Activated CD4-positive, alpha-beta T cell treated with anti-CD3 and anti-CD28 coated beads, Interleukin-2, amount 10 ng/mL, durations not matched to agents 24 days and 14 days (primary cell): ENCODE measurements at regions not wholly inside any gene's neighbourhood (a gene's known extent, or its start where the extent isn't known, plus 50 kb on each side); places are given as distances from the start of the nearest gene placed in this dataset.

Experiments used
- DNase-seq: peaks from one replicate; pipeline ENCODE4 v3.0.0; 2022
- H3K27ac Mint-ChIP-seq: one replicate; pipeline ENCODE4 v1.8.0; 2022; ENCODE audit warnings: mild to moderate bottlenecking, mixed read lengths
- H3K27me3 Mint-ChIP-seq: one replicate; pipeline ENCODE4 v1.8.0; 2022; ENCODE audit warnings: mixed read lengths
- H3K36me3 Mint-ChIP-seq: one replicate; pipeline ENCODE4 v1.8.0; 2022; ENCODE audit warnings: low read depth, mild to moderate bottlenecking, mixed read lengths
- H3K4me1 Mint-ChIP-seq: one replicate; pipeline ENCODE4 v1.8.0; 2021; ENCODE audit warnings: mixed read lengths
- H3K4me3 Mint-ChIP-seq: one replicate; pipeline ENCODE4 v1.8.0; 2022; ENCODE audit warnings: mild to moderate bottlenecking, moderate library complexity, mixed read lengths
- H3K9me3 Mint-ChIP-seq: one replicate; pipeline ENCODE4 v1.8.0; 2021; ENCODE audit warnings: mixed read lengths
- intact Hi-C: fragments of 100-400 bp; cut with micrococcal nuclease; formaldehyde crosslinking; loops from one replicate; pipeline ENCODE4 v1.15.1; 2023

DNA sequence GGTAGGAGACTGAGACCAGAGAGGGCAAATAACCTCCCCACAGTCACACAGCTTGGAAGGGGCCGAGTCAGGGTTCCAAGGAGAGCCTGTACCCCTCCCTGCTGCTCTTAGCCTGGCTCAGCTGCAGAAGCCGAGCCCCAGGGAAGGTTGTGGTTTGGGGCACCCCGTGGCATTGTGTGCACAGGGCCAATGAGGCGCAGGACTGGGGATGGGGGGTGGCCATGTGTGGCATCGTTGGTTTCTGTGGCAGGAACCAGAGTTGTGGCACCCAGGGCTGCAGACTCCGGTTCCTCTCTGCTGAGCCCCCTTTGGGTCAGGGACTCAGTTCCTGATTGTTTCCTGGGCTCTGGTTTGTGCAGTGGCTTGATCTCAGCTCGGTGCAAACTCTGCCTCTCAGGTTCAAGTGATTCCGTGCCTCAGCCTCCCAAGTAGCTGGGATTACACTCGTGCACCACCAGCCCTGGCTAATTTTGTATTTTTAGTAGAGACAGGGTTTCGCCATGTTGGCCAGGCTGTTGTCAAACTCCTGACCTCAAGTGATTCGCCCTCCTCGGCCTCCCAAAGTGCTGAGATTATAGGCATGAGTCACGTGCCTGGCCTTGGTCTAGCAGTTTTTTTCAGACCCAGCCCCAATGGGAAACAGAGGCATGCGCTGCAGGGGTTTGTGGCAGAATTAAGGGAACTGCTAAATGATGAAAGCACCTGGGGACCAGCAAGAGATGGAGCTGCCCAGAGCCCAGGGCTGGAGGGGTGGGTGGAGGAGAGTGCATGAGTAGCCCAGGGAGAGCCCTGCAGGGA is 221.0 kb upstream of the SULF2 start:
- intact Hi-C loops = no loop called here
- Mint-ChIP-seq H3K9me3 (peaks cover 3% of the 10 kb centered on the region), H3K36me3 (no peaks in the 10 kb centered on the region), H3K4me3 (no peak overlapping the region), H3K4me1 (no peaks in the 10 kb centered on the region), H3K27ac (no peak overlapping the region), H3K27me3 (peaks cover 4% of the 10 kb centered on the region)
- DNase-seq = no peak

GRCh38 chr20:48003021-48003420 is 217.7 kb upstream of the SULF2 start:
- no peaks in the 10 kb centered on the region for H3K36me3 Mint-ChIP-seq
- H3K4me3 Mint-ChIP-seq = no peak overlapping the region
- peaks cover 4% of the 10 kb centered on the region for H3K27me3 Mint-ChIP-seq
- intact Hi-C loops = no loop called here
- no peak overlapping the region for H3K27ac Mint-ChIP-seq
- no peaks in the 10 kb centered on the region for H3K4me1 Mint-ChIP-seq
- no peak for DNase-seq
- H3K9me3 Mint-ChIP-seq = peaks cover 3% of the 10 kb centered on the region

- DNase-seq = no peak
- Mint-ChIP-seq H3K27ac (no peak overlapping the region), H3K27me3 (peaks cover 4% of the 10 kb centered on the region), H3K36me3 (no peaks in the 10 kb centered on the region), H3K9me3 (peaks cover 2% of the 10 kb centered on the region), H3K4me3 (no peak overlapping the region), H3K4me1 (no peaks in the 10 kb centered on the region)
- intact Hi-C loops = no loop called here
Observed at GRCh38 chr20:48002517-48002970, 217.3 kb upstream of the SULF2 start.

DNA sequence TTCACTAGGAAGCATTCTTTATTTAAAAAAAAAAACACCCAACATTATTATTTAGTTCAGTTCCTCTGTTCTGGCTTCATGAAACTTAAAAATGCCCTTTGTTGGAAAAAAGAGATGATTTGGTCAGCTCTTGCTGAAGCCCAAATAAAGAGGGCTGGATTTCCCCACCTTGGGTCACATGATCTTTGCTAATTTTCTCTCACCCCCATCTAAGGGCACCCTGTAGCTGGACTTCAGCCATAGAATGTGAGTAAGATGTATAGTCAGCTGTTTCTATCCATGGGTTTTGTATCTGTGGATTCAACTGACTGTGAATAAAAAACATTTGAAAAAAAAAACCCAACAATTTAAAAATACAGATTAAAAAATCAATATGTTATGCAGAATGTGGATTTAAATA is 213.9 kb upstream of the SULF2 start:
- no peaks in the 10 kb centered on the region for H3K4me1 Mint-ChIP-seq
- no peak overlapping the region for H3K4me3 Mint-ChIP-seq
- no peak overlapping the region for H3K27ac Mint-ChIP-seq
- intact Hi-C loops = no loop called here
- H3K36me3 Mint-ChIP-seq = no peaks in the 10 kb centered on the region
- no peak for DNase-seq
- no peaks in the 10 kb centered on the region for H3K9me3 Mint-ChIP-seq
- H3K27me3 Mint-ChIP-seq = no peaks in the 10 kb centered on the region

GRCh38 chr20:47998736-47999135 is 213.5 kb upstream of the SULF2 start:
- no peak for DNase-seq
- Mint-ChIP-seq H3K27me3 (no peaks in the 10 kb centered on the region), H3K36me3 (no peaks in the 10 kb centered on the region), H3K27ac (no peak overlapping the region), H3K9me3 (no peaks in the 10 kb centered on the region), H3K4me3 (no peak overlapping the region), H3K4me1 (no peaks in the 10 kb centered on the region)
- intact Hi-C loops = no loop called here

- H3K9me3 Mint-ChIP-seq = no peaks in the 10 kb centered on the region
- no peaks in the 10 kb centered on the region for H3K36me3 Mint-ChIP-seq
- H3K27ac Mint-ChIP-seq = no peak overlapping the region
- H3K4me1 Mint-ChIP-seq = no peaks in the 10 kb centered on the region
- DNase-seq = no peak
- H3K27me3 Mint-ChIP-seq = no peaks in the 10 kb centered on the region
- intact Hi-C loops = no loop called here
- H3K4me3 Mint-ChIP-seq = no peak overlapping the region
Observed at GRCh38 chr20:47995661-47996060, 210.4 kb upstream of the SULF2 start.

DNA sequence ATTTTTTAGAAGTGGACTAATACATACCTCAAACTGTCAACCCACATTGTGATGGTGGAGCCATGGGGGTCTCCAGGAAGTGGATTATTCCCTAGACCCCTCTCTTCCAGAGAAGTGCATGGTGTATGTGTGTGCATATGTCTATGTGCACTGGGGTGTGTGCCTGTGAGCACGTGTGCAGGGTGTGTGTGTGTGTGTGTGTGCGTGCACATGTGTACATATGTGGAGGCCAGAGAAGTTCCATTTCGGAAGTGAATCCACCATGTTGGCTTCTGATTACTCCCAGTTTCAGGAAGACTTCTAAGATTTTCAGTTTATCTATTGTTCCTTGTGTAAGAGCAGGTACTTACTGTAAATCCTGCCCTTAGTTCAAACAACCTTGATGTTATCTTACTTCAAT is 208.5 kb upstream of the SULF2 start:
- no peak for DNase-seq
- Mint-ChIP-seq H3K9me3 (no peaks in the 10 kb centered on the region), H3K36me3 (no peaks in the 10 kb centered on the region), H3K27ac (no peak overlapping the region), H3K4me3 (no peak overlapping the region), H3K4me1 (no peaks in the 10 kb centered on the region), H3K27me3 (no peaks in the 10 kb centered on the region)
- intact Hi-C loops = no loop called here

- H3K9me3 Mint-ChIP-seq = no peaks in the 10 kb centered on the region
Observed at GRCh38 chr20:47993035-47993755, 207.9 kb upstream of the SULF2 start.

GRCh38 chr20:47991875-47992488 is 206.7 kb upstream of the SULF2 start:
- no peak for DNase-seq
- no peaks in the 10 kb centered on the region for H3K9me3 Mint-ChIP-seq
- H3K36me3 Mint-ChIP-seq = no peaks in the 10 kb centered on the region
- no peak overlapping the region for H3K4me3 Mint-ChIP-seq
- no peak overlapping the region for H3K27ac Mint-ChIP-seq
- no peaks in the 10 kb centered on the region for H3K27me3 Mint-ChIP-seq
- no peaks in the 10 kb centered on the region for H3K4me1 Mint-ChIP-seq
- intact Hi-C loops = no loop called here

More at GRCh38 chr20:47993035-47993755, 207.9 kb upstream of the SULF2 start:
- Mint-ChIP-seq H3K27me3 (no peaks in the 10 kb centered on the region), H3K27ac (no peak overlapping the region), H3K4me3 (no peak overlapping the region), H3K4me1 (no peaks in the 10 kb centered on the region), H3K36me3 (no peaks in the 10 kb centered on the region)
- intact Hi-C loops = no loop called here
- DNase-seq = no peak

GRCh38 chr20:47990507-47991150 is 205.3 kb upstream of the SULF2 start:
- intact Hi-C loops = no loop called here

DNA sequence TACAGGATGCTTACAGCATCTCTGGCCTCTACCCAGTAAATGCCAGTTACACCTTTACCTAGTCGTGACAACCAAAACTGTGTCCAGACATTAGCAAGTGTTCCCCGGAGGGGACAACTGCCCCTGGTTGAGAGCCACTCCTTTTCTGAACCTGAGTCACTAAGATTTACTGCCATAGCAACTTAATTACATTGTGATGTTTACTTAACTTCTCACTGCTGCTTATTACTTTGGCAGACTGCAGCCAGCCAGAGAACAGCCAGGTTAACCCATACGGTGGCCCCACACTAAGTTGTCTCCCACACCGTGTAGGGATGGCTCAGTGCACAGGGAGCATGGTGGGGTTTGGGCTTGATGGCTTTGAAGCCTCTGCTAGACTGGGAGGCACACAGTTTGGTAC is 204.7 kb upstream of the SULF2 start:
- no peak for DNase-seq
- Mint-ChIP-seq H3K4me1 (no peaks in the 10 kb centered on the region), H3K4me3 (no peak overlapping the region), H3K27ac (no peak overlapping the region), H3K9me3 (no peaks in the 10 kb centered on the region), H3K27me3 (no peaks in the 10 kb centered on the region), H3K36me3 (no peaks in the 10 kb centered on the region)
- intact Hi-C loops = no loop called here

More at GRCh38 chr20:47990507-47991150, 205.3 kb upstream of the SULF2 start:
- DNase-seq = no peak
- Mint-ChIP-seq H3K27ac (no peak overlapping the region), H3K4me3 (no peak overlapping the region), H3K27me3 (no peaks in the 10 kb centered on the region), H3K9me3 (no peaks in the 10 kb centered on the region), H3K36me3 (no peaks in the 10 kb centered on the region), H3K4me1 (no peaks in the 10 kb centered on the region)

- no peaks in the 10 kb centered on the region for H3K4me1 Mint-ChIP-seq
- no peaks in the 10 kb centered on the region for H3K36me3 Mint-ChIP-seq
- no peak overlapping the region for H3K4me3 Mint-ChIP-seq
- DNase-seq = no peak
- H3K27me3 Mint-ChIP-seq = peaks cover 1% of the 10 kb centered on the region
- H3K27ac Mint-ChIP-seq = no peak overlapping the region
- no peaks in the 10 kb centered on the region for H3K9me3 Mint-ChIP-seq
- intact Hi-C loops = no loop called here
Observed at GRCh38 chr20:47988676-47989075, 203.4 kb upstream of the SULF2 start.

DNA sequence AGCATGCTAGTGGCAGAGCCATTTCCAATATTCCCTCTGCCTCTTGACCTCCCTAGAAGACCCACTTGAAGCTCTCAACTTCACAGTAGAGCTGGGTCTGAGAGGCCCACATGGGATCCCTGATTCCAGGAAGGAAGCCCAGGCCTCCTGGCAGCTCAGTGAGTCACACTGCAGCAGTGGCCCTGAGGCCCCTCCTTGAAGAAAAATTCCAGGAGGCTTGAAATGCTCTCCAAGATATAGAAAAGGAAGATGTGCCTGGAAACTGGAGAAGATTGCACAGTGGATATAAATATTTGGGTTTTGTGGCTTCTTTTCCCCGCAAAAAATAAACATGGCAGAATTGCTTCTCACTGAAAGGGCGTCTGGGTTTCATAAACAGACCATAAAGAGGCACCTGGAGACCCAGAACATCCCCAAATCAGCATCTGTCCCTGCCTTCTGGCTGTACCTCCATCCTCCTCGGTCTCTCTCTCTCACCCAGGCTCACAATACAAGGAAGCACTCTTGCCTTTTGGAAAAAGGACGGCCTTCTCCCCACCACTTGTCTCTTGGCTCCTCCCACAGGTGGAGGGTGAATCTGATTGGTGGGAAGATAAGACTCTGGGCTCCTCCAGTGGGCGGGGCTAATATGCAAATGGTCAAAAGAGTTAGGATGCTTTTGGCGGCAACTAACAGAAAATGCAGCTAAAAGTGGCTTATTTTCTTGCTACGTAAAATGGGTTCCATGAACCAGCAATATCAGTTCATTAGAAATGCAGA is 200.0 kb upstream of the SULF2 start:
- intact Hi-C loops = no loop called here
- no peak for DNase-seq
- Mint-ChIP-seq H3K36me3 (no peaks in the 10 kb centered on the region), H3K27ac (no peak overlapping the region), H3K27me3 (peaks cover 1% of the 10 kb centered on the region), H3K4me3 (no peak overlapping the region), H3K4me1 (no peaks in the 10 kb centered on the region), H3K9me3 (no peaks in the 10 kb centered on the region)
